PC-9 (cell line): ENCODE measurements at regions not wholly inside any gene's neighbourhood (a gene's known extent, or its start where the extent isn't known, plus 50 kb on each side); places are given as distances from the start of the nearest gene placed in this dataset.

Experiments
- CTCF ChIP-seq: fragments of 200-600 bp; sonication (generic); conservative IDR thresholded peaks from 2 replicates; pipeline ENCODE4 v1.6.1; 2017; ENCODE audit warnings: mixed run types, antibody characterized with exemption, mild to moderate bottlenecking, moderate library complexity
- EZH2 ChIP-seq: fragments of 200-600 bp; sonication (generic); IDR thresholded peaks from 2 replicates; pipeline ENCODE4 v1.8.0; 2017; ENCODE audit warnings: antibody characterized with exemption, low read depth

- TF ChIP-seq CTCF, result no peak
- TF ChIP-seq EZH2, result no peak
These were observed 273.5 kb downstream of the ADAMTS20 start for GRCh38 chr12:43278541-43278832.
